K562 (cell line): ENCODE measurements at regions not wholly inside any gene's neighbourhood (a gene's known extent, or its start where the extent isn't known, plus 50 kb on each side); places are given as distances from the start of the nearest gene placed in this dataset.

Experiments used
- ATAC-seq: fragments of 200-7000 bp; cut with Tn5 transposase; 3 replicates; pipeline ENCODE4 v1.9.1; 2020; ENCODE audit warnings: moderate library complexity
- BruUV-seq: library from RNA; stranded (reverse); fragments of 400-500 nt; replicated peaks from 2 replicates; lab custom pipeline; 2021; lab: Mats Ljungman, UMichigan
- CTCF ChIA-PET: fragments of 300-600 bp; formaldehyde crosslinking; extraction: SDS; loops from one replicate; lab custom pipeline; 2021; ENCODE audit warnings: low intra/inter-chr PET ratio; lab: Yijun Ruan, JAX
- POLR2A ChIA-PET: fragments of 300-600, 350-650 bp; sonication (Branson Sonifier 250); formaldehyde crosslinking; extraction: SDS; loops from one replicate; lab custom pipeline; 2021; ENCODE audit warnings: antibody characterized with exemption, inconsistent platforms; lab: Yijun Ruan, JAX
- DNase-seq, 4 experiments: peaks; one replicate each; pipeline versions ENCODE4 v3.0.0 to v3.0.0-alpha.2; 2011 to 2018; ENCODE audit warnings: low spot score in 3 of 4, mixed read lengths in 3 of 4; ENCODE audit errors: extremely low read depth in 1 of 4
- FAIRE-seq: peaks from 2 replicates; lab custom pipeline; 2011; peaks lifted over from hg19 to GRCh38; lab: Jason Lieb, UNC
- H2AFZ ChIP-seq: 2 replicates; pipeline ENCODE4 v1.6.0; 2011; ENCODE audit warnings: low read depth, low read length, control low read depth, inconsistent platforms
- H3K27ac ChIP-seq: fragments of 200-600 bp; 3 replicates; pipeline ENCODE4 v1.8.0; 2011; ENCODE audit warnings: low read depth, mild to moderate bottlenecking, control low read depth, inconsistent platforms, low read length, moderate library complexity, mixed read lengths; ENCODE audit errors: extremely low read depth
- H3K27me3 ChIP-seq, 2 experiments: fragments of 300-600 bp in 1 of 2; 2 replicates in 1 of 2; 3 replicates in 1 of 2; pipeline versions ENCODE4 v1.6.0 to v1.8.0; 2011; ENCODE audit warnings: inconsistent platforms in 2 of 2, low read length in 2 of 2, mild to moderate bottlenecking in 1 of 2, mixed read lengths in 1 of 2, moderate library complexity in 1 of 2; ENCODE audit not compliant: control insufficient read depth in 2 of 2, insufficient read depth in 2 of 2
- H3K36me3 ChIP-seq: fragments of 300-600 bp; 3 replicates; pipeline ENCODE4 v1.8.0; 2011; ENCODE audit warnings: mild to moderate bottlenecking, low read length, inconsistent platforms; ENCODE audit not compliant: control insufficient read depth, insufficient read depth
- H3K4me1 ChIP-seq, 2 experiments: fragments of 200-600 bp in 1 of 2; replicated peaks in 1 of 2; 2 replicates in 1 of 2; 3 replicates in 1 of 2; pipeline versions ENCODE4 v1.5.1 to v1.8.0; 2011; ENCODE audit warnings: inconsistent platforms in 2 of 2, low read length in 2 of 2, mild to moderate bottlenecking in 1 of 2, mixed read lengths in 1 of 2, moderate library complexity in 1 of 2; ENCODE audit not compliant: control insufficient read depth in 2 of 2, insufficient read depth in 2 of 2
- H3K4me2 ChIP-seq: 2 replicates; pipeline ENCODE4 v1.6.1; 2011; ENCODE audit warnings: low read length, control low read depth, inconsistent platforms, mixed read lengths; ENCODE audit not compliant: insufficient read depth
- H3K4me3 ChIP-seq: fragments of 200-600 bp; sonication (generic), shearing (Covaris generic); 2 replicates; pipeline ENCODE4 v1.5.1; 2016; ENCODE audit warnings: control low read depth, inconsistent platforms
- H3K79me2 ChIP-seq: fragments of 200-600 bp; 3 replicates; pipeline ENCODE4 v1.8.0; 2011; ENCODE audit warnings: low read length, inconsistent platforms; ENCODE audit not compliant: control insufficient read depth, insufficient read depth
- H3K9ac ChIP-seq, 2 experiments: 2 replicates each; pipeline versions ENCODE4 v1.6.0 to v1.6.1; 2011; ENCODE audit warnings: low read depth in 2 of 2, low read length in 2 of 2, control low read depth in 1 of 2, inconsistent platforms in 1 of 2, mild to moderate bottlenecking in 1 of 2, mixed read lengths in 1 of 2; ENCODE audit not compliant: insufficient read depth in 1 of 2
- H3K9me1 ChIP-seq: one replicate; pipeline ENCODE4 v1.6.0; 2011; ENCODE audit warnings: inconsistent platforms, mild to moderate bottlenecking, low read length, moderate library complexity; ENCODE audit not compliant: control insufficient read depth, insufficient read depth
- H3K9me3 ChIP-seq: replicated peaks from 2 replicates; pipeline ENCODE4 v1.5.1; 2011; ENCODE audit warnings: low read depth, low read length, inconsistent platforms; ENCODE audit not compliant: control insufficient read depth, insufficient read depth
- H4K20me1 ChIP-seq: replicated peaks from 2 replicates; pipeline ENCODE4 v1.6.1; 2011; ENCODE audit warnings: low read length, inconsistent platforms, mixed read lengths; ENCODE audit not compliant: control insufficient read depth, insufficient read depth
- C11orf30 ChIP-seq: fragments of 450-650 bp; IDR thresholded peaks from 2 replicates; pipeline ENCODE4 v1.6.1; 2016; ENCODE audit warnings: low read depth, mild to moderate bottlenecking
- CTBP1 ChIP-seq: fragments of 450-650 bp; IDR thresholded peaks from 2 replicates; pipeline ENCODE4 v1.6.1; 2016; ENCODE audit warnings: borderline replicate concordance
- CXXC5 ChIP-seq: fragments of 250-450 bp; sonication (Bioruptor Pico); IDR thresholded peaks from 2 replicates; pipeline ENCODE4 v1.8.0; 2022; ENCODE audit warnings: inconsistent platforms, mild to moderate bottlenecking, moderate library complexity
- KLF13 ChIP-seq: fragments of 450-650 bp; IDR thresholded peaks from 2 replicates; pipeline ENCODE4 v1.6.1; 2016; ENCODE audit warnings: missing genetic modification characterization, low read depth, mild to moderate bottlenecking, missing compliant biosample characterization, moderate library complexity, borderline replicate concordance
- L3MBTL2 ChIP-seq: fragments of 450-650 bp; IDR thresholded peaks from 2 replicates; pipeline ENCODE4 v1.6.1; 2016; ENCODE audit warnings: mild to moderate bottlenecking, moderate library complexity
- LARP7 ChIP-seq: fragments of 450-650 bp; IDR thresholded peaks from 2 replicates; pipeline ENCODE4 v1.6.1; 2016
- MYC ChIP-seq, 2 experiments: fragments of 250-450 bp in 1 of 2; sonication (Bioruptor Pico) in 1 of 2; IDR thresholded peaks; 2 replicates each; pipeline versions ENCODE4 v1.5.1 to v1.6.1; 2012 to 2021; ENCODE audit warnings: low read depth in 2 of 2, borderline replicate concordance in 1 of 2, improper control_type of control experiment in 1 of 2, low read length in 1 of 2, mild to moderate bottlenecking in 1 of 2, moderate library complexity in 1 of 2
- POU5F1 ChIP-seq: fragments of 150-350 bp; IDR thresholded peaks from 2 replicates; pipeline ENCODE4 v1.6.1; 2014; ENCODE audit warnings: borderline replicate concordance, low read length, low read depth, mild to moderate bottlenecking; ENCODE audit not compliant: partially characterized antibody
- SPI1 ChIP-seq: IDR thresholded peaks from 2 replicates; pipeline ENCODE4 v1.6.1; 2011; ENCODE audit warnings: low read depth, low read length, control low read depth, borderline replicate concordance
- ZFPM2 ChIP-seq: fragments of 250-450 bp; sonication (Bioruptor Pico); IDR thresholded peaks from 2 replicates; pipeline ENCODE4 v1.5.1; 2022; ENCODE audit warnings: mild to moderate bottlenecking
- ZNF146 ChIP-seq: IDR thresholded peaks from one replicate; pipeline ENCODE4 v1.6.1; 2018; ENCODE audit warnings: missing compliant biosample characterization; ENCODE audit not compliant: unreplicated experiment
- ZNF354B ChIP-seq: fragments of 250-450 bp; sonication (Bioruptor Pico); IDR thresholded peaks from 2 replicates; pipeline ENCODE4 v1.4.0; 2020
- WGBS: fragments of 100-300 bp; shearing (Covaris generic); methylation state at CpG from one replicate; pipeline ENCODE4 v1.1.6; 2016; ENCODE audit warnings: low coverage, mixed read lengths; ENCODE audit not compliant: insufficient coverage; ENCODE audit errors: missing lambda C conversion rate; 5-methylcytosine and 5-hydroxymethylcytosine counted together
- in situ Hi-C: fragments of 300-500 bp; cut with MboI; formaldehyde crosslinking; loops from 4 replicates; pipeline ENCODE4 v1.15.0; 2018; ENCODE audit warnings: inconsistent platforms, mixed read lengths
- intact Hi-C: fragments of 100-400 bp; cut with micrococcal nuclease; formaldehyde crosslinking; loops from 2 replicates; pipeline ENCODE4 v1.14.2; 2022
- TF ChIP-seq, protein P1 (sequence below): fragments of 450-650 bp; IDR thresholded peaks from 2 replicates; pipeline ENCODE4 v1.6.1; 2016
- TF ChIP-seq, protein P2 (sequence below): sonication (generic); formaldehyde crosslinking; IDR thresholded peaks from 2 replicates; pipeline ENCODE4 v1.4.0; 2020; ENCODE audit warnings: mild to moderate bottlenecking, missing genetic modification reagents
- TF ChIP-seq, protein P3 (sequence below): fragments of 450-650 bp; IDR thresholded peaks from 2 replicates; pipeline ENCODE4 v1.6.1; 2018; ENCODE audit not compliant: partially characterized antibody
- TF ChIP-seq, protein P4 (sequence below): fragments of 250-450 bp; sonication (Bioruptor Pico); IDR thresholded peaks from 2 replicates; pipeline ENCODE4 v1.5.0; 2020; ENCODE audit warnings: mild to moderate bottlenecking

DNA sequence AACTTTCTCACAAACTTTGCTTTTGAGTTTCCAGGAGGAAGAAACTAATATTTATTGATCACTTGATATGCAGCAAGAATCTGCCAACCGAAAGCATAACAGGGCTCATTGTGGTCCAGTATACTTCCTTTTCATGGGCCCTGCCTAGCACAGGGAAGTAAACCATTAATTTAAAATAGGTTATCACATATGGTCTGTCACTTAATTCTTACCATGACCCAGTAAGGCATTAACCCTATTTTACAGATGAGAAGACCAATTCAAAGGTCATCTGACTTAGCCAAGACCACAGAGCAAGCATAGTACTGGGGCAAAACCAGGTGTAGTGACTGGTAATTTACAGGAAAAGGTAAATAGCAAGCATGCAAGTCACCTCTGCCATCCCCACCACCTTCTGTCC, 336.9 kb upstream of the DMAC1 start:
- no peak for ATAC-seq
- ChIA-PET CTCF (no interaction called here), POLR2A (no interaction called here)
- DNase-seq = no peak
- H3K9me1 ChIP-seq = no peaks in the 10 kb centered on the region
- no peak overlapping the region for H3K4me2 ChIP-seq
- in situ Hi-C loops (no loop called here), intact Hi-C loops (no loop called here)
- H3K9me3 ChIP-seq = no peaks in the 10 kb centered on the region
- no peak for FAIRE-seq
- no peaks in the 10 kb centered on the region for H3K4me1 ChIP-seq
- H3K4me3 ChIP-seq = no peak overlapping the region
- H3K9ac ChIP-seq = no peak overlapping the region
- no peaks in the 10 kb centered on the region for H3K27me3 ChIP-seq
- no peaks in the 10 kb centered on the region for H4K20me1 ChIP-seq
- no peaks in the 10 kb centered on the region for H3K36me3 ChIP-seq
- H3K79me2 ChIP-seq = no peaks in the 10 kb centered on the region
- H2AFZ ChIP-seq = no peak overlapping the region
- H3K27ac ChIP-seq = no peak overlapping the region
- 0% methylated on average over 1 of the region's 1 CpG for WGBS
- TF ChIP-seq, protein P1, sequence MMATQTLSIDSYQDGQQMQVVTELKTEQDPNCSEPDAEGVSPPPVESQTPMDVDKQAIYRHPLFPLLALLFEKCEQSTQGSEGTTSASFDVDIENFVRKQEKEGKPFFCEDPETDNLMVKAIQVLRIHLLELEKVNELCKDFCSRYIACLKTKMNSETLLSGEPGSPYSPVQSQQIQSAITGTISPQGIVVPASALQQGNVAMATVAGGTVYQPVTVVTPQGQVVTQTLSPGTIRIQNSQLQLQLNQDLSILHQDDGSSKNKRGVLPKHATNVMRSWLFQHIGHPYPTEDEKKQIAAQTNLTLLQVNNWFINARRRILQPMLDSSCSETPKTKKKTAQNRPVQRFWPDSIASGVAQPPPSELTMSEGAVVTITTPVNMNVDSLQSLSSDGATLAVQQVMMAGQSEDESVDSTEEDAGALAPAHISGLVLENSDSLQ = no peak
- no peak for TF ChIP-seq ZNF146
- TF ChIP-seq, protein P2, sequence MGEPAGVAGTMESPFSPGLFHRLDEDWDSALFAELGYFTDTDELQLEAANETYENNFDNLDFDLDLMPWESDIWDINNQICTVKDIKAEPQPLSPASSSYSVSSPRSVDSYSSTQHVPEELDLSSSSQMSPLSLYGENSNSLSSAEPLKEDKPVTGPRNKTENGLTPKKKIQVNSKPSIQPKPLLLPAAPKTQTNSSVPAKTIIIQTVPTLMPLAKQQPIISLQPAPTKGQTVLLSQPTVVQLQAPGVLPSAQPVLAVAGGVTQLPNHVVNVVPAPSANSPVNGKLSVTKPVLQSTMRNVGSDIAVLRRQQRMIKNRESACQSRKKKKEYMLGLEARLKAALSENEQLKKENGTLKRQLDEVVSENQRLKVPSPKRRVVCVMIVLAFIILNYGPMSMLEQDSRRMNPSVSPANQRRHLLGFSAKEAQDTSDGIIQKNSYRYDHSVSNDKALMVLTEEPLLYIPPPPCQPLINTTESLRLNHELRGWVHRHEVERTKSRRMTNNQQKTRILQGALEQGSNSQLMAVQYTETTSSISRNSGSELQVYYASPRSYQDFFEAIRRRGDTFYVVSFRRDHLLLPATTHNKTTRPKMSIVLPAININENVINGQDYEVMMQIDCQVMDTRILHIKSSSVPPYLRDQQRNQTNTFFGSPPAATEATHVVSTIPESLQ = no peak
- TF ChIP-seq, protein P3, sequence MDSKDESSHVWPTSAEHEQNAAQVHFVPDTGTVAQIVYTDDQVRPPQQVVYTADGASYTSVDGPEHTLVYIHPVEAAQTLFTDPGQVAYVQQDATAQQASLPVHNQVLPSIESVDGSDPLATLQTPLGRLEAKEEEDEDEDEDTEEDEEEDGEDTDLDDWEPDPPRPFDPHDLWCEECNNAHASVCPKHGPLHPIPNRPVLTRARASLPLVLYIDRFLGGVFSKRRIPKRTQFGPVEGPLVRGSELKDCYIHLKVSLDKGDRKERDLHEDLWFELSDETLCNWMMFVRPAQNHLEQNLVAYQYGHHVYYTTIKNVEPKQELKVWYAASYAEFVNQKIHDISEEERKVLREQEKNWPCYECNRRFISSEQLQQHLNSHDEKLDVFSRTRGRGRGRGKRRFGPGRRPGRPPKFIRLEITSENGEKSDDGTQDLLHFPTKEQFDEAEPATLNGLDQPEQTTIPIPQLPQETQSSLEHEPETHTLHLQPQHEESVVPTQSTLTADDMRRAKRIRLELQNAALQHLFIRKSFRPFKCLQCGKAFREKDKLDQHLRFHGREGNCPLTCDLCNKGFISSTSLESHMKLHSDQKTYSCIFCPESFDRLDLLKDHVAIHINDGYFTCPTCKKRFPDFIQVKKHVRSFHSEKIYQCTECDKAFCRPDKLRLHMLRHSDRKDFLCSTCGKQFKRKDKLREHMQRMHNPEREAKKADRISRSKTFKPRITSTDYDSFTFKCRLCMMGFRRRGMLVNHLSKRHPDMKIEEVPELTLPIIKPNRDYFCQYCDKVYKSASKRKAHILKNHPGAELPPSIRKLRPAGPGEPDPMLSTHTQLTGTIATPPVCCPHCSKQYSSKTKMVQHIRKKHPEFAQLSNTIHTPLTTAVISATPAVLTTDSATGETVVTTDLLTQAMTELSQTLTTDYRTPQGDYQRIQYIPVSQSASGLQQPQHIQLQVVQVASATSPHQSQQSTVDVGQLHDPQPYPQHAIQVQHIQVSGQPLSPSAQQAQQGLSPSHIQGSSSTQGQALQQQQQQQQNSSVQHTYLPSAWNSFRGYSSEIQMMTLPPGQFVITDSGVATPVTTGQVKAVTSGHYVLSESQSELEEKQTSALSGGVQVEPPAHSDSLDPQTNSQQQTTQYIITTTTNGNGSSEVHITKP = no peak
- no peak for TF ChIP-seq L3MBTL2
- TF ChIP-seq MYC (IDR thresholded peaks at IDR 0.05; ENCODE audit: low read depth, low read length) = no peak
- TF ChIP-seq MYC (CRISPR knock-in tag; IDR thresholded peaks at IDR 0.05; ENCODE audit: borderline replicate concordance, low read depth) = no peak
- no peak for TF ChIP-seq KLF13 (tag)
- no peak for TF ChIP-seq ZFPM2 (CRISPR knock-in tag)
- TF ChIP-seq CXXC5 (CRISPR knock-in tag) = no peak
- no peak for TF ChIP-seq POU5F1
- no peak for TF ChIP-seq C11orf30
- no peak for TF ChIP-seq SPI1
- TF ChIP-seq CTBP1 = no peak
- no peak for TF ChIP-seq LARP7
- TF ChIP-seq, protein P4, sequence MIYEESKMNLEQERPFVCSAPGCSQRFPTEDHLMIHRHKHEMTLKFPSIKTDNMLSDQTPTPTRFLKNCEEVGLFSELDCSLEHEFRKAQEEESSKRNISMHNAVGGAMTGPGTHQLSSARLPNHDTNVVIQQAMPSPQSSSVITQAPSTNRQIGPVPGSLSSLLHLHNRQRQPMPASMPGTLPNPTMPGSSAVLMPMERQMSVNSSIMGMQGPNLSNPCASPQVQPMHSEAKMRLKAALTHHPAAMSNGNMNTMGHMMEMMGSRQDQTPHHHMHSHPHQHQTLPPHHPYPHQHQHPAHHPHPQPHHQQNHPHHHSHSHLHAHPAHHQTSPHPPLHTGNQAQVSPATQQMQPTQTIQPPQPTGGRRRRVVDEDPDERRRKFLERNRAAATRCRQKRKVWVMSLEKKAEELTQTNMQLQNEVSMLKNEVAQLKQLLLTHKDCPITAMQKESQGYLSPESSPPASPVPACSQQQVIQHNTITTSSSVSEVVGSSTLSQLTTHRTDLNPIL (CRISPR knock-in tag) = no peak
- no peak for TF ChIP-seq ZNF354B
- TF ChIP-seq, all 486 proteins: peak for 0
- BruUV-seq = no TSS peak
